ENCODE measurements at regions not wholly inside any gene's neighbourhood (a gene's known extent, or its start where the extent isn't known, plus 50 kb on each side); places are given as distances from the start of the nearest gene placed in this dataset.

DNA sequence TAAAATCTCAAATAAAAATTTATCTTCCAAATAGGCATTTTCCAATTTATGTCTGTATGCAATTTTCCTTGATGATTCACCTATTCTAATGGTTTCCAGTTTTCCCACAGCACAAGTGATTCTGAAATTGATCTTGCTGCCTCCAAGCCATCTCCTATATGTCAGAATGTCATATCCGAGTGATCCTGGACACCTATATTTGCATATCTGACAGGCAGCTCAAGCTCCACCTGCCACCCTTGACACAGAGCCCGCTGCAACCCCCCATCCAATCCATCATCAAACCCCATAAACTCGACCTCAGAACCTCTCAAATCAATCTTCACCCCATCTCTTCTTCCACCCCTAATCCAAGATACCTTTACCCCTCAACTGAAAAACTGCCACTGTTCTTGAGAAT is 579.5 kb downstream of the EPHB1 start:
- H3K9me2 ChIP-seq (ENCODE audit: insufficient read depth, low read length): no peaks in the 10 kb centered on the region
- no peak overlapping the region for H3K4me3 ChIP-seq (ENCODE audit: low read depth, low read length, poor library complexity, severe bottlenecking)
- intact Hi-C loops (cut with micrococcal nuclease; ENCODE audit: unreplicated experiment): no loop called here
- DNase-seq (ENCODE audit: low spot score): no peak
- H3K36me3 ChIP-seq (ENCODE audit: insufficient read depth, low read length): no peaks in the 10 kb centered on the region
- no peak overlapping the region for H3K27ac ChIP-seq (ENCODE audit: low read depth, low read length, poor library complexity, severe bottlenecking)
- H3K4me1 ChIP-seq (ENCODE audit: insufficient read depth, low read length, poor library complexity, severe bottlenecking): no peaks in the 10 kb centered on the region
- H3K4me2 ChIP-seq (ENCODE audit: low read length): no peak overlapping the region
- TF ChIP-seq, protein P1, sequence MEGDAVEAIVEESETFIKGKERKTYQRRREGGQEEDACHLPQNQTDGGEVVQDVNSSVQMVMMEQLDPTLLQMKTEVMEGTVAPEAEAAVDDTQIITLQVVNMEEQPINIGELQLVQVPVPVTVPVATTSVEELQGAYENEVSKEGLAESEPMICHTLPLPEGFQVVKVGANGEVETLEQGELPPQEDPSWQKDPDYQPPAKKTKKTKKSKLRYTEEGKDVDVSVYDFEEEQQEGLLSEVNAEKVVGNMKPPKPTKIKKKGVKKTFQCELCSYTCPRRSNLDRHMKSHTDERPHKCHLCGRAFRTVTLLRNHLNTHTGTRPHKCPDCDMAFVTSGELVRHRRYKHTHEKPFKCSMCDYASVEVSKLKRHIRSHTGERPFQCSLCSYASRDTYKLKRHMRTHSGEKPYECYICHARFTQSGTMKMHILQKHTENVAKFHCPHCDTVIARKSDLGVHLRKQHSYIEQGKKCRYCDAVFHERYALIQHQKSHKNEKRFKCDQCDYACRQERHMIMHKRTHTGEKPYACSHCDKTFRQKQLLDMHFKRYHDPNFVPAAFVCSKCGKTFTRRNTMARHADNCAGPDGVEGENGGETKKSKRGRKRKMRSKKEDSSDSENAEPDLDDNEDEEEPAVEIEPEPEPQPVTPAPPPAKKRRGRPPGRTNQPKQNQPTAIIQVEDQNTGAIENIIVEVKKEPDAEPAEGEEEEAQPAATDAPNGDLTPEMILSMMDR (conservative IDR thresholded peaks at IDR 0.05; ENCODE audit: low read length): no peak
- TF ChIP-seq EZH2phosphoT487 (IDR thresholded peaks at IDR 0.05; ENCODE audit: borderline replicate concordance, low read depth, low read length): no peak
- no peak overlapping the region for H2AFZ ChIP-seq (ENCODE audit: low read length)
- ChIA-PET POLR2A (no interaction called here), CTCF (ENCODE audit: unreplicated experiment) (no interaction called here)
- no peaks in the 10 kb centered on the region for H3K9me3 ChIP-seq (ENCODE audit: low read length)
- no peaks in the 10 kb centered on the region for H4K20me1 ChIP-seq (ENCODE audit: insufficient read depth, low read length)
- H3K79me2 ChIP-seq (ENCODE audit: insufficient read depth, low read depth, low read length): no peaks in the 10 kb centered on the region
- no TSS peak for BruUV-seq (replicated peaks)

- CTCF ChIA-PET (ENCODE audit: unreplicated experiment): no interaction called here
- H3K4me3 ChIP-seq (ENCODE audit: low read depth, low read length, poor library complexity, severe bottlenecking): no peak overlapping the region
- intact Hi-C loops (cut with micrococcal nuclease; ENCODE audit: unreplicated experiment): no loop called here
- no peak overlapping the region for H3K27ac ChIP-seq (ENCODE audit: low read depth, low read length, poor library complexity, severe bottlenecking)
- H3K79me2 ChIP-seq (ENCODE audit: insufficient read depth, low read depth, low read length): no peaks in the 10 kb centered on the region
- BruUV-seq (replicated peaks): no TSS peak
- DNase-seq (ENCODE audit: low spot score): no peak
- no peaks in the 10 kb centered on the region for H3K9me2 ChIP-seq (ENCODE audit: insufficient read depth, low read length)
- TF ChIP-seq, protein P1 (conservative IDR thresholded peaks at IDR 0.05; ENCODE audit: low read length): no peak
- no peak for TF ChIP-seq EZH2phosphoT487 (IDR thresholded peaks at IDR 0.05; ENCODE audit: borderline replicate concordance, low read depth, low read length)
- H3K36me3 ChIP-seq (ENCODE audit: insufficient read depth, low read length): no peaks in the 10 kb centered on the region
- no peaks in the 10 kb centered on the region for H3K4me1 ChIP-seq (ENCODE audit: insufficient read depth, low read length, poor library complexity, severe bottlenecking)
- no peak overlapping the region for H3K4me2 ChIP-seq (ENCODE audit: low read length)
- no peak overlapping the region for H2AFZ ChIP-seq (ENCODE audit: low read length)
- no peaks in the 10 kb centered on the region for H4K20me1 ChIP-seq (ENCODE audit: insufficient read depth, low read length)
- POLR2A ChIA-PET: no interaction called here
- no peaks in the 10 kb centered on the region for H3K9me3 ChIP-seq (ENCODE audit: low read length)
These were observed 583.3 kb upstream of the PPP2R3A start for GRCh38 chr3:135382188-135382587.

DNA sequence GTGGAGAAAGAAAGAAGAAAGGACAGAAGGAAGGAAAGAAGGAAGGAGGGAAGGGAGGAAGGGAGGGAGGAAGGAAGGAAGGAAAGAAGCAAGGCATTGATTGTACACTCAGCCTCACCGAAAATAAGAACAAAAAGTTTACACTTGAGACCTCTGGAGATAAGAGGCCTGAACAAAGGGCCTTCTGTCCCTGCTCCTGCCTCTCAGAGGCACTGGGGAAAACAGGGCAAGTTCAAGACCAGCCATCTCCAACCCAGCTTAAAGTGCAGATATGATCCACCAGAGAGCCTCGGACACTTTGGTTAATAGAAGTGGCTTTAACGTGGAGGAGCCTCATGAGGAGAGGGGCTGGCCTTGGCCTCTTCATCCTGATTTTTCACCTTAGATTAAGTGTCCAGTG is 582.9 kb upstream of the PPP2R3A start:
- Histone ChIP-seq H3K79me2 (ENCODE audit: insufficient read depth, low read depth, low read length) (no peaks in the 10 kb centered on the region), H3K4me3 (ENCODE audit: low read depth, low read length, poor library complexity, severe bottlenecking) (no peak overlapping the region), H3K4me2 (ENCODE audit: low read length) (no peak overlapping the region), H3K4me1 (ENCODE audit: insufficient read depth, low read length, poor library complexity, severe bottlenecking) (no peaks in the 10 kb centered on the region), H3K9me3 (ENCODE audit: low read length) (no peaks in the 10 kb centered on the region), H2AFZ (ENCODE audit: low read length) (no peak overlapping the region), H3K36me3 (ENCODE audit: insufficient read depth, low read length) (no peaks in the 10 kb centered on the region), H3K9me2 (ENCODE audit: insufficient read depth, low read length) (no peaks in the 10 kb centered on the region), H4K20me1 (ENCODE audit: insufficient read depth, low read length) (no peaks in the 10 kb centered on the region), H3K27ac (ENCODE audit: low read depth, low read length, poor library complexity, severe bottlenecking) (no peak overlapping the region)
- intact Hi-C loops (cut with micrococcal nuclease; ENCODE audit: unreplicated experiment): no loop called here
- no TSS peak for BruUV-seq (replicated peaks)
- CTCF ChIA-PET (ENCODE audit: unreplicated experiment): no interaction called here
- TF ChIP-seq, protein P1 (conservative IDR thresholded peaks at IDR 0.05; ENCODE audit: low read length): no peak
- TF ChIP-seq EZH2phosphoT487 (IDR thresholded peaks at IDR 0.05; ENCODE audit: borderline replicate concordance, low read depth, low read length): no peak
- DNase-seq (ENCODE audit: low spot score): no peak
- POLR2A ChIA-PET: no interaction called here

Data from OCI-LY7 (cell line).